DOHH2 (cell line): ENCODE measurements at regions not wholly inside any gene's neighbourhood (a gene's known extent, or its start where the extent isn't known, plus 50 kb on each side); places are given as distances from the start of the nearest gene placed in this dataset.

Experiments used
- CTCF ChIP-seq: fragments of 200-600 bp; sonication (generic); IDR thresholded peaks from one replicate; pipeline ENCODE4 v1.5.1; 2014; ENCODE audit warnings: antibody characterized with exemption, mild to moderate bottlenecking, low read depth, low read length; ENCODE audit not compliant: poor library complexity, severe bottlenecking
- EZH2phosphoT487 ChIP-seq: fragments of 200-600 bp; sonication (generic); IDR thresholded peaks from 2 replicates; pipeline ENCODE4 v1.6.1; 2017; ENCODE audit warnings: borderline replicate concordance, mild to moderate bottlenecking, antibody characterized with exemption, low read length, moderate library complexity, mixed read lengths

DNA sequence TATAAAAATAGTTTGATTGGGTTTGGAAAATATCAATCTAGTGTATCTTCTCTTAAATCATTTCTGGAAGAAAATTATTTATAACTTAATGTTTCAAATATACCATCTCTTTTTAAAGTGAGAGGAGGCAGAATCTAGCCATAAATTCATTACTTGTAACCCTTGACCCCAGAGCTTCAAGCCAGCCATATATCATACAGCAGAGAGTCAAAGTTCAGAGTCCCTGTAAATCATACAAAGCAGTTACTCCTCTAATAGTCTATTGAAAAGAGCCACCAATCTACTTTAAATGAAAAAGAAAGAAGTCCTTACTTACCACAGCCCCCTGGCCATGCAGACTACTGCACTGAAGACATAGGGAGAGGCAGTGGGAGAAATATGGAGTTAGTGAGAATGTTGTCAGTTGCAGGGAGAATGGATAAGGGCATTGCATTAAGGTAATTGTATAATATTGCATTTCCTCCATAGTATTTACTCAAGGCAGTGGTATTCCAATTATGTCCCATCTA is 229.5 kb downstream of the NKX6-1 start:
- no peak for TF ChIP-seq CTCF
- TF ChIP-seq EZH2phosphoT487: no peak
